Pancreas (tissue), 10 donors: ENCODE measurements at regions not wholly inside any gene's neighbourhood (a gene's known extent, or its start where the extent isn't known, plus 50 kb on each side); places are given as distances from the start of the nearest gene placed in this dataset.

Experiments used
- ATAC-seq, 4 donors: fragments of 200-7000 bp; cut with Tn5 transposase; one replicate each; pipeline versions ENCODE4 v1.8.0 to v1.9.1; 2020; ENCODE audit warnings: mild to moderate bottlenecking in 4 of 4, moderate library complexity in 4 of 4
- DNase-seq, 6 donors: peaks; one replicate each; pipeline ENCODE4 v3.0.0-alpha.2; 2020
- FAIRE-seq: peaks from 2 replicates; lab custom pipeline; 2012; peaks lifted over from hg19 to GRCh38; lab: Jason Lieb, UNC
- H3K27ac ChIP-seq, 4 donors: fragments of 200-600 bp; sonication (generic); 1 replicate in 3 of 4; 2 replicates in 1 of 4; pipeline versions ENCODE4 v1.5.0 to v1.8.0; 2020
- H3K27me3 ChIP-seq, 4 donors: fragments of 200-600 bp; one replicate each; pipeline ENCODE4 v1.8.0; 2021
- H3K36me3 ChIP-seq, 3 donors: fragments of 200-600 bp; sonication (generic) in 1 of 3; one replicate each; pipeline versions ENCODE4 v1.5.0 to v1.8.0; 2020 to 2021
- H3K4me1 ChIP-seq, 3 donors: fragments of 200-600 bp; one replicate each; pipeline ENCODE4 v1.8.0; 2021
- H3K4me3 ChIP-seq, 4 donors: fragments of 200-600 bp; sonication (generic) in 2 of 4; one replicate each; pipeline versions ENCODE4 v1.5.0 to v1.8.0; 2020 to 2021
- H3K9me3 ChIP-seq, 4 donors: fragments of 200-600 bp; one replicate each; pipeline ENCODE4 v1.8.0; 2021
- WGBS, 2 donors: extraction: QIAGEN DNeasy Blood & Tissue Kit; methylation state at CpG; one replicate each; pipeline ENCODE4 v1.1.7; 2013; 5-methylcytosine and 5-hydroxymethylcytosine counted together
- intact Hi-C, 3 donors: fragments of 100-400 bp; cut with DNase I; formaldehyde crosslinking; loops; one replicate each; pipeline versions ENCODE4 v1.11.1 to v1.14.2; 2022
- TF ChIP-seq, protein P1 (sequence below), 4 donors: fragments of 200-600 bp; sonication (generic) in 3 of 4; IDR thresholded peaks; one replicate each; pipeline versions ENCODE4 v1.5.0 to v1.8.0; 2021; ENCODE audit warnings: antibody characterized with exemption in 4 of 4
- donor health status: healthy with polysubstance abuse.
- donor health status: DM: no; HTN: no; CAD: no; lungs with moderate emphysema.
- donor health status: DM: no; HTN: no; CAD: no.
- donor health status: control.
- donor health status: control.
- donor health status: Bipolar disorder and iron deficiency.
- donor health status: DM: yes; HTN: yes; CAD: no.
- donor health status: DM: no; HTN: no; CAD: no.
- donor health status: DM: no; HTN: no; CAD: no.
- donor health status: DM: yes; HTN: yes; CAD: no.

DNA sequence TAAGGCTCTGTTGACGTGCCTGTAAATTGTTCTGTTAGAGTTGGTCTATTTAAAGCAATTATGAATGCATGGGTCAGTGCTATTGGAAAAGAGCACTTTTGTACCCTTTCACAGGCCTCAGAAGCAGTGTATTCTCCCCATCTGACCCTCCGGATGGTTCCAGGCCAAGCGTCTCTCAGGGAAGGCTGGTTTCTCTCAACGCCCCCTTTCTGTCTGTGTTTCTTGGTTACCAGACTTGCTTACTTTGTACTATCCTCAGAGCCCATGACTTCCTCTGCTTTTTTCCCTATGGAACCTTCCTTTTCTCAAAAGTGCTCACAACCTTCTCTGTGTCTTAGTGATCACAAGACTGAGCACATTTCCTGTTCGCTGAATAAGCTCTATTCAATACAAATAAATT is 559.3 kb upstream of the ZFP42 start:
- no peak overlapping the region for H3K4me3 ChIP-seq
- 75 to 85% methylated on average over 5 of the region's 5 CpGs for WGBS, 2 donors

DNA sequence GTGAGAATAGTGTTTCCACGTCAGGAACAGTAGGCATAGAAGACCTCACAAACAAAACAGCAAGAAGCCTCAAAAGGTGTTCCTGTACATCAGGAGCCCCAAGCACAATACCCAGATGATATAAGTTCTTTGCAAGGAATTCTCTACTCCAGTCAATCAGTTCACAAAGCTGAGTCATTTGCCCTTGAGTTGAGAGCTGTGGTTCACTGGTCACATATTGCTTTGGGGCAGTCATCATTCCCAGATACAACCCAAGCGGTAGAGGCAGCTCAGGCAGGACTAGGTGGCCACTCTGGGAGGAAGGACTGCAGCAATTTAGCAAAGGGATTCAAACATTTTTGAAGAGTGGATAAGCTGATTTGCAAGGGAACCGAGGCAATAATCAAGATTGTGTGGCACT is 551.5 kb upstream of the ZFP42 start:
- no peak for DNase-seq
- WGBS, 2 donors, result 70 to 75% methylated on average over 3 of the region's 3 CpGs
- ATAC-seq, result no peak
- no peaks in the 10 kb centered on the region for H3K27me3 ChIP-seq
- H3K4me1 ChIP-seq, result no peaks in the 10 kb centered on the region
- TF ChIP-seq, protein P1, sequence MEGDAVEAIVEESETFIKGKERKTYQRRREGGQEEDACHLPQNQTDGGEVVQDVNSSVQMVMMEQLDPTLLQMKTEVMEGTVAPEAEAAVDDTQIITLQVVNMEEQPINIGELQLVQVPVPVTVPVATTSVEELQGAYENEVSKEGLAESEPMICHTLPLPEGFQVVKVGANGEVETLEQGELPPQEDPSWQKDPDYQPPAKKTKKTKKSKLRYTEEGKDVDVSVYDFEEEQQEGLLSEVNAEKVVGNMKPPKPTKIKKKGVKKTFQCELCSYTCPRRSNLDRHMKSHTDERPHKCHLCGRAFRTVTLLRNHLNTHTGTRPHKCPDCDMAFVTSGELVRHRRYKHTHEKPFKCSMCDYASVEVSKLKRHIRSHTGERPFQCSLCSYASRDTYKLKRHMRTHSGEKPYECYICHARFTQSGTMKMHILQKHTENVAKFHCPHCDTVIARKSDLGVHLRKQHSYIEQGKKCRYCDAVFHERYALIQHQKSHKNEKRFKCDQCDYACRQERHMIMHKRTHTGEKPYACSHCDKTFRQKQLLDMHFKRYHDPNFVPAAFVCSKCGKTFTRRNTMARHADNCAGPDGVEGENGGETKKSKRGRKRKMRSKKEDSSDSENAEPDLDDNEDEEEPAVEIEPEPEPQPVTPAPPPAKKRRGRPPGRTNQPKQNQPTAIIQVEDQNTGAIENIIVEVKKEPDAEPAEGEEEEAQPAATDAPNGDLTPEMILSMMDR (IDR thresholded peaks at IDR 0.05), result no peak
- H3K4me3 ChIP-seq, result no peak overlapping the region
- no peaks in the 10 kb centered on the region for H3K36me3 ChIP-seq
- H3K27ac ChIP-seq, result no peak overlapping the region
- no peaks in the 10 kb centered on the region for H3K9me3 ChIP-seq
- FAIRE-seq, result no peak
- intact Hi-C loops, result no loop called here

More for the DNA sequence above, 559.3 kb upstream of the ZFP42 start:
- intact Hi-C loops, result no loop called here
- no peaks in the 10 kb centered on the region for H3K27me3 ChIP-seq
- H3K9me3 ChIP-seq, result no peaks in the 10 kb centered on the region
- ATAC-seq (no peak), DNase-seq (no peak), FAIRE-seq (no peak)
- no peak overlapping the region for H3K27ac ChIP-seq
- H3K36me3 ChIP-seq, result no peaks in the 10 kb centered on the region
- H3K4me1 ChIP-seq, result no peaks in the 10 kb centered on the region
- TF ChIP-seq, protein P1 (IDR thresholded peaks at IDR 0.05), result no peak

DNA sequence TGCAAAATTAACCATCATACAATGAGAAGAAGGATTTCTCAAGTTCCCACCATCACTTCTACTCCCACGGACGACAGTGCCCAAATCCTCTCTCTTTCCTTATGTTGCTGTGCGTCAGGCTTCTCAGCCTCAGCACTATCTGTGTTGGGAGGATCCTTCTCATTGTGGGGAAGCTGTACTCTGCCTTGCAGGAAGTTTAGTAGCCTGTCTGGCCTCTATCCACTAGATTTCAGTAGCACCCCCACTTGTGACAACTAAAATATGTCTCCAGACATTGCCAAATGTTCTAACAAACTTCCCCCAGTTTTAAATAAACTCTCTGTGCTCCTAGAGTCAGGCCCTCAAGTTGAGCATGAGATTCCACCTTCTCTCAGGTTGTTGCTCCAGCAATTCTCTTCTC is 545.9 kb upstream of the ZFP42 start:
- FAIRE-seq (no peak), DNase-seq (no peak), ATAC-seq (no peak)
- Histone ChIP-seq H3K27ac (no peak overlapping the region), H3K27me3 (no peaks in the 10 kb centered on the region), H3K36me3 (no peaks in the 10 kb centered on the region), H3K9me3 (no peaks in the 10 kb centered on the region), H3K4me1 (no peaks in the 10 kb centered on the region), H3K4me3 (no peak overlapping the region)
- 72 to 75% methylated on average over 3 of the region's 3 CpGs for WGBS, 2 donors
- intact Hi-C loops, result no loop called here
- TF ChIP-seq, protein P1 (IDR thresholded peaks at IDR 0.05), result no peak

DNA sequence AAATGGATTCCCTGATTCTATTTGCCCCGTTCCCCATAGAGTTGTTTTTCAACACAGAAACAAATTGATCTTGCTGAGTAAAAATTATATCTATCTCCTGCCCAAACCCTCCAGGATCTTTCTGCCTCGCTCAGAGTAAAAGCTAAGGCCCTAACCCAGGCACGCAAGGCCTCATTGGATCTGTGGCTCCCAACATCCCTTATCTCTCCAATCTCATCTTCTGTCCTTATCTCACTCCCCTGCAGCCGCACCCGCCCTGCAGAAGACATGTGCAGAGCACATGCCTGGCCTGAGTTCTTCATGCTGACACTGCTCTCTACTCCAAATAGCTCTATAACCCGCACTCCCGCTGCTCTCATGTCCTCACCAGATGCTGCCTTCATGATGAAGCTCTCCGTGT is 543.8 kb upstream of the ZFP42 start:
- no peak for FAIRE-seq
- no peak for DNase-seq
- H3K4me1 ChIP-seq, result no peaks in the 10 kb centered on the region
- no peaks in the 10 kb centered on the region for H3K27me3 ChIP-seq
- no peak for ATAC-seq
- WGBS, 2 donors, result 86 to 90% methylated on average over 8 of the region's 8 CpGs
- no peaks in the 10 kb centered on the region for H3K9me3 ChIP-seq
- no peak overlapping the region for H3K4me3 ChIP-seq
- no peaks in the 10 kb centered on the region for H3K36me3 ChIP-seq
- H3K27ac ChIP-seq, result no peak overlapping the region
- TF ChIP-seq, protein P1 (IDR thresholded peaks at IDR 0.05), result no peak
- intact Hi-C loops, result no loop called here

DNA sequence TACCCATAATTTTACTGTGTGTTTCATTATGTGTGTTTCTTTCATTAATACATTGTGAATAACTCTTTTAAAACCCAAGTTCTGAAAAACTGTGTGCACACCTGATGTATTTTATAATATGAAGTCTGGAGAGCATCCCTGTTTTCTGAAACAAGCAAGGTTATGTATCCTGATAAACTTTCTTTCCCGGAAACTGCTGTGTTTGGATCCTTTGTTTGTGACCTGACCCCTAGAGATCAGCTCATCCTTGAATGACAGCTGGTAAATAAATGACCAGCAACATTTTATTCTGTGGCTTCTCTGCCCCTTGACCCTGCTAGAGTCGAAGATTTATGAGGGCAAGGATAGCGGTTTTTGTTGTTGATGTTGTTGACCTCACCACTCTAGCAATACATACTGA is 535.6 kb upstream of the ZFP42 start:
- Histone ChIP-seq H3K27ac (no peak overlapping the region), H3K9me3 (no peaks in the 10 kb centered on the region), H3K4me1 (no peaks in the 10 kb centered on the region), H3K4me3 (no peak overlapping the region), H3K27me3 (no peaks in the 10 kb centered on the region), H3K36me3 (no peaks in the 10 kb centered on the region)
- intact Hi-C loops, result no loop called here
- DNase-seq (no peak), ATAC-seq (no peak), FAIRE-seq (no peak)
- 32 to 41% methylated on average over 3 of the region's 3 CpGs for WGBS, 2 donors
- TF ChIP-seq, protein P1 (IDR thresholded peaks at IDR 0.05), result no peak
